Thyroid gland (tissue), 4 donors: ENCODE measurements at regions not wholly inside any gene's neighbourhood (a gene's known extent, or its start where the extent isn't known, plus 50 kb on each side); places are given as distances from the start of the nearest gene placed in this dataset.

Experiments used
- POLR2A ChIP-seq, 2 donors: fragments of 450-650 bp; IDR thresholded peaks; one replicate each; pipeline ENCODE4 v1.6.1; 2017; ENCODE audit warnings: antibody characterized with exemption in 2 of 2, mild to moderate bottlenecking in 2 of 2, moderate library complexity in 1 of 2
- TF ChIP-seq, protein P1 (sequence below), 6 experiments: fragments of 200-600 bp in 3 of 6; fragments of 450-650 bp in 3 of 6; sonication (generic) in 3 of 6; IDR thresholded peaks; one replicate each; pipeline ENCODE4 v1.5.1; 2016 to 2019; ENCODE audit warnings: antibody characterized with exemption in 6 of 6, mild to moderate bottlenecking in 2 of 6, inconsistent platforms in 1 of 6, moderate library complexity in 1 of 6

DNA sequence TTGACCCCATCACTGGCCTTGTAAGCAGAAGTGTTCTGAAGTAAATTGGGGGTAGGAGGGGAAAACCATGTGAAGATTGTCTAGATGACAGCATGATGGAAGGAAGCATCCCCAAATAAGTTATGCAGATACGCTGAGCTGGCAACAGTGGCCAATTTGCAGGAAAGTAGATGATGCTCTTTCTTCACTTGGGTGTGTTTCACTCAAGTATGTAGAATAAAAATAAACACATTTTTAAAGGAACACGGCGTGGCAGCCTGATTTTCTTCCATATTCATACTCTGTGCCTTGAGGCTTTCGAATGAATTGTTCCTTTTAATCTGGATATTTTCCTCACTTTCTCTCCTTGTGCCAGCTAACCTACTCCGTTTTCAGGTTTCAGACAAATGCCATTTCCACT, 295.5 kb upstream of the DPYD start:
- TF ChIP-seq, protein P1, sequence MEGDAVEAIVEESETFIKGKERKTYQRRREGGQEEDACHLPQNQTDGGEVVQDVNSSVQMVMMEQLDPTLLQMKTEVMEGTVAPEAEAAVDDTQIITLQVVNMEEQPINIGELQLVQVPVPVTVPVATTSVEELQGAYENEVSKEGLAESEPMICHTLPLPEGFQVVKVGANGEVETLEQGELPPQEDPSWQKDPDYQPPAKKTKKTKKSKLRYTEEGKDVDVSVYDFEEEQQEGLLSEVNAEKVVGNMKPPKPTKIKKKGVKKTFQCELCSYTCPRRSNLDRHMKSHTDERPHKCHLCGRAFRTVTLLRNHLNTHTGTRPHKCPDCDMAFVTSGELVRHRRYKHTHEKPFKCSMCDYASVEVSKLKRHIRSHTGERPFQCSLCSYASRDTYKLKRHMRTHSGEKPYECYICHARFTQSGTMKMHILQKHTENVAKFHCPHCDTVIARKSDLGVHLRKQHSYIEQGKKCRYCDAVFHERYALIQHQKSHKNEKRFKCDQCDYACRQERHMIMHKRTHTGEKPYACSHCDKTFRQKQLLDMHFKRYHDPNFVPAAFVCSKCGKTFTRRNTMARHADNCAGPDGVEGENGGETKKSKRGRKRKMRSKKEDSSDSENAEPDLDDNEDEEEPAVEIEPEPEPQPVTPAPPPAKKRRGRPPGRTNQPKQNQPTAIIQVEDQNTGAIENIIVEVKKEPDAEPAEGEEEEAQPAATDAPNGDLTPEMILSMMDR (IDR thresholded peaks at IDR 0.05), result no peak
- no peak for TF ChIP-seq POLR2A (IDR thresholded peaks at IDR 0.05)
